Neural cell (in vitro differentiated cells): ENCODE measurements at regions not wholly inside any gene's neighbourhood (a gene's known extent, or its start where the extent isn't known, plus 50 kb on each side); places are given as distances from the start of the nearest gene placed in this dataset.

Experiments
- H2AFZ ChIP-seq: fragments of 200-600, 300-800 bp; sonication (generic), shearing (Covaris generic); 2 replicates; pipeline ENCODE4 v1.6.0; 2014; ENCODE audit warnings: low read depth, mild to moderate bottlenecking, antibody characterized with exemption, low read length, moderate library complexity
- H3F3A ChIP-seq: fragments of 200-600 bp; shearing (Covaris generic); 2 replicates; pipeline ENCODE4 v1.6.1; 2016; ENCODE audit warnings: mild to moderate bottlenecking, moderate library complexity, mixed read lengths, antibody characterized with exemption, low read length; ENCODE audit not compliant: insufficient read depth, poor library complexity, severe bottlenecking
- H3K27ac ChIP-seq: fragments of 200-600, 300-800 bp; sonication (generic), shearing (Covaris generic); 2 replicates; pipeline ENCODE4 v1.5.1; 2014; ENCODE audit warnings: mild to moderate bottlenecking, low read length, moderate library complexity
- H3K27me3 ChIP-seq: fragments of 300-800, 200-600 bp; sonication (generic), shearing (Covaris generic); 2 replicates; pipeline ENCODE4 v1.6.0; 2014; ENCODE audit warnings: mild to moderate bottlenecking, low read depth, low read length, moderate library complexity; ENCODE audit not compliant: insufficient read depth
- H3K36me3 ChIP-seq: fragments of 300-800, 200-600 bp; sonication (generic), shearing (Covaris generic); 2 replicates; pipeline ENCODE4 v1.5.1; 2014; ENCODE audit warnings: mild to moderate bottlenecking, antibody characterized with exemption, low read length, moderate library complexity; ENCODE audit not compliant: insufficient read depth
- H3K4me2 ChIP-seq: fragments of 300-800, 200-600 bp; sonication (generic), shearing (Covaris generic); 2 replicates; pipeline ENCODE4 v1.6.0; 2014; ENCODE audit warnings: mild to moderate bottlenecking, low read length
- H3K4me3 ChIP-seq: fragments of 300-800, 200-600 bp; sonication (generic), shearing (Covaris generic); 2 replicates; pipeline ENCODE4 v1.5.1; 2014; ENCODE audit warnings: mild to moderate bottlenecking, low read length, moderate library complexity
- H3K79me2 ChIP-seq: fragments of 200-600 bp; shearing (Covaris generic); replicated peaks from 2 replicates; pipeline ENCODE4 v1.6.0; 2014; ENCODE audit warnings: mild to moderate bottlenecking, low read length, moderate library complexity; ENCODE audit not compliant: insufficient read depth
- H3K9ac ChIP-seq: fragments of 300-800, 200-600 bp; sonication (generic), shearing (Covaris generic); 2 replicates; pipeline ENCODE4 v1.6.1; 2016; ENCODE audit warnings: mild to moderate bottlenecking, low read length, mixed read lengths
- H3K9me2 ChIP-seq: fragments of 200-600 bp; shearing (Covaris generic); 2 replicates; pipeline ENCODE4 v1.6.1; 2016; ENCODE audit warnings: mild to moderate bottlenecking, low read length, mixed read lengths; ENCODE audit not compliant: insufficient read depth
- H3K9me3 ChIP-seq: fragments of 200-600, 300-800 bp; sonication (generic), shearing (Covaris generic); 2 replicates; pipeline ENCODE4 v1.6.1; 2016; ENCODE audit warnings: mild to moderate bottlenecking, mixed run types, low read length, moderate library complexity, mixed read lengths
- H4K20me1 ChIP-seq: fragments of 200-600 bp; shearing (Covaris generic); 2 replicates; pipeline ENCODE4 v1.6.1; 2016; ENCODE audit warnings: mild to moderate bottlenecking, mixed run types; ENCODE audit not compliant: insufficient read depth
- CTCF ChIP-seq: fragments of 450-650 bp; IDR thresholded peaks from 2 replicates; pipeline ENCODE4 v1.5.1; 2014; ENCODE audit warnings: antibody characterized with exemption, mild to moderate bottlenecking, moderate library complexity; ENCODE audit not compliant: poor library complexity, severe bottlenecking
- EP300 ChIP-seq: fragments of 450-650 bp; conservative IDR thresholded peaks from 2 replicates; pipeline ENCODE4 v1.6.1; 2014; ENCODE audit warnings: antibody characterized with exemption, mild to moderate bottlenecking, moderate library complexity; ENCODE audit not compliant: poor library complexity, severe bottlenecking
- EZH2 ChIP-seq: fragments of 200-600, 300-800 bp; shearing (Covaris generic), sonication (generic); IDR thresholded peaks from 2 replicates; pipeline ENCODE4 v1.6.1; 2014; ENCODE audit warnings: antibody characterized with exemption, low read length, borderline replicate concordance, mild to moderate bottlenecking; ENCODE audit not compliant: insufficient read depth, poor library complexity, severe bottlenecking
- MXI1 ChIP-seq: fragments of 450-650 bp; conservative IDR thresholded peaks from 2 replicates; pipeline ENCODE4 v1.6.1; 2014; ENCODE audit warnings: antibody characterized with exemption, mild to moderate bottlenecking; ENCODE audit not compliant: poor library complexity, severe bottlenecking
- POLR2AphosphoS5 ChIP-seq: IDR thresholded peaks from 2 replicates; pipeline ENCODE4 v1.6.1; 2012
- RAD21 ChIP-seq: fragments of 450-650 bp; conservative IDR thresholded peaks from 2 replicates; pipeline ENCODE4 v1.6.1; 2014; ENCODE audit warnings: antibody characterized with exemption, mild to moderate bottlenecking, moderate library complexity
- REST ChIP-seq: IDR thresholded peaks from 2 replicates; pipeline ENCODE4 v1.6.1; 2012; ENCODE audit warnings: borderline replicate concordance
- SMC3 ChIP-seq: fragments of 450-650 bp; conservative IDR thresholded peaks from 2 replicates; pipeline ENCODE4 v1.6.1; 2014; ENCODE audit warnings: antibody characterized with exemption, mild to moderate bottlenecking, moderate library complexity; ENCODE audit not compliant: poor library complexity
- TAF1 ChIP-seq: IDR thresholded peaks from 2 replicates; pipeline ENCODE4 v1.6.1; 2012; ENCODE audit warnings: low read depth

- H3K36me3 ChIP-seq, result no peaks in the 10 kb centered on the region
- H3K9me3 ChIP-seq, result no peaks in the 10 kb centered on the region
- no peak overlapping the region for H3K4me2 ChIP-seq
- H3K9ac ChIP-seq, result no peak overlapping the region
- no peaks in the 10 kb centered on the region for H3K79me2 ChIP-seq
- H3F3A ChIP-seq, result no peaks in the 10 kb centered on the region
- TF ChIP-seq POLR2AphosphoS5, result no peak
- no peak for TF ChIP-seq EP300
- TF ChIP-seq MXI1, result no peak
- TF ChIP-seq EZH2, result no peak
- no peak for TF ChIP-seq TAF1
- TF ChIP-seq CTCF, result no peak
- TF ChIP-seq RAD21, result no peak
- TF ChIP-seq SMC3, result no peak
- TF ChIP-seq REST, result no peak
- no peaks in the 10 kb centered on the region for H3K27me3 ChIP-seq
- no peak overlapping the region for H3K27ac ChIP-seq
- H2AFZ ChIP-seq, result no peak overlapping the region
- no peaks in the 10 kb centered on the region for H4K20me1 ChIP-seq
- no peak overlapping the region for H3K4me3 ChIP-seq
- no peaks in the 10 kb centered on the region for H3K9me2 ChIP-seq
Measured at GRCh38 chr21:35909456-35910223, 150.7 kb downstream of the SETD4 start.

GRCh38 chr21:35908311-35909078 is 151.8 kb downstream of the SETD4 start:
- H3K27ac ChIP-seq, result no peak overlapping the region
- H3K9me3 ChIP-seq, result no peaks in the 10 kb centered on the region
- H3K9me2 ChIP-seq, result no peaks in the 10 kb centered on the region
- H3K9ac ChIP-seq, result no peak overlapping the region
- no peak overlapping the region for H2AFZ ChIP-seq
- no peaks in the 10 kb centered on the region for H3F3A ChIP-seq
- TF ChIP-seq TAF1 (no peak), REST (no peak), RAD21 (no peak), EP300 (no peak), SMC3 (no peak), CTCF (no peak)
- no peaks in the 10 kb centered on the region for H4K20me1 ChIP-seq
- no peak overlapping the region for H3K4me3 ChIP-seq
- no peak overlapping the region for H3K4me2 ChIP-seq
- no peaks in the 10 kb centered on the region for H3K79me2 ChIP-seq
- no peaks in the 10 kb centered on the region for H3K27me3 ChIP-seq
- no peaks in the 10 kb centered on the region for H3K36me3 ChIP-seq
